ENCODE measurements at regions not wholly inside any gene's neighbourhood (a gene's known extent, or its start where the extent isn't known, plus 50 kb on each side); places are given as distances from the start of the nearest gene placed in this dataset.

DNA sequence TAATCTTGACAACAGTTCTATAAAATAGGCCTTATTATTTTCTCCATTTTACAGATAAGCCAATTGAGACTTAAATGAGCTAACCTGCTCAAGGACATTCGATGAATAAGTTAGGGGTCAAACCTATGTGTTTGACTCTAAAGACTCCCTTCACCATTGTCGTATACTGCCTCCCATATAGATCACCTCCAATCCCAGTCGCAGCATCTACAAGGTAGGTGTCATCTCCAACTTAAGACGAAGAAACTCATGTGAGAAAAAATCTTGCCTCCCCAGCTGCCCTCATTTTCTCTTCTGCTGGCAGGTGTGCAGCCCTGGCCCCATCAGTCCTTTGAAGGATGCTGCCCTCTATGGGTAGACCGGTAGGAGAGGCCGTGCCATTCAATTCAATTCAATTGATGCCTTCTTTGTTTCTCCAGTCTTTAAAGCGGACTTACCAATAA, 75.2 kb upstream of the SMARCA2 start:
- no peak overlapping the region for H3K27ac Mint-ChIP-seq
- no peaks in the 10 kb centered on the region for H3K36me3 Mint-ChIP-seq (ENCODE audit: low read depth)
- no peaks in the 10 kb centered on the region for H3K9me3 Mint-ChIP-seq
- H3K27me3 Mint-ChIP-seq (ENCODE audit: low read depth) = peaks cover 6% of the 10 kb centered on the region
- H3K4me3 Mint-ChIP-seq (ENCODE audit: low read depth) = no peak overlapping the region
- intact Hi-C loops (cut with micrococcal nuclease) = loop anchor here (5.0 kb wide), 1 partner anchor 147 kb away; no protein-coding TSS in a partner anchor
- no peaks in the 10 kb centered on the region for H3K4me1 Mint-ChIP-seq (ENCODE audit: low read depth)
- peak; percentile 12 for DNase-seq (ENCODE audit: low spot score)

DNA sequence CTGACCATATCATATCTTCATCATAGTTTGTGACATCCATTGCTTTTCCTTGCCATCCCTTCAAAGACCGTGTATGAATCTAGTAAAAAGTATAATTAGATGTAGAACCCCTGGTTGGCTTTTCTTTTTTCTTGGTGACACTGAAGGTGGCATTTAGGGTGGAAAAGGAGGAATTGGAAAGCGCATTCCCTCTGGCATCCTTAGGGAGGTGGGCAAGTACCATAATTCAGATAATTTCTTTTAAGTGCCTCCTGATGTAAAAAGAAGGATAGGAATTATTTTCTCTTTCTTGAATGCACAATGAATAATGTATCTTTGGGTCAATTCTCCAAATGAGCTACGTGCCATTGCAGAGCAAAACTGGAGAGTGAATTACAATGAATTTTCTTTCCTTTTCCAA, 73.2 kb upstream of the SMARCA2 start:
- Mint-ChIP-seq H3K36me3 (ENCODE audit: low read depth) (no peaks in the 10 kb centered on the region), H3K4me3 (ENCODE audit: low read depth) (no peak overlapping the region)
- intact Hi-C loops (cut with micrococcal nuclease) = loop anchor here (5.0 kb wide), 1 partner anchor 145 kb away; no protein-coding TSS in a partner anchor

DNA sequence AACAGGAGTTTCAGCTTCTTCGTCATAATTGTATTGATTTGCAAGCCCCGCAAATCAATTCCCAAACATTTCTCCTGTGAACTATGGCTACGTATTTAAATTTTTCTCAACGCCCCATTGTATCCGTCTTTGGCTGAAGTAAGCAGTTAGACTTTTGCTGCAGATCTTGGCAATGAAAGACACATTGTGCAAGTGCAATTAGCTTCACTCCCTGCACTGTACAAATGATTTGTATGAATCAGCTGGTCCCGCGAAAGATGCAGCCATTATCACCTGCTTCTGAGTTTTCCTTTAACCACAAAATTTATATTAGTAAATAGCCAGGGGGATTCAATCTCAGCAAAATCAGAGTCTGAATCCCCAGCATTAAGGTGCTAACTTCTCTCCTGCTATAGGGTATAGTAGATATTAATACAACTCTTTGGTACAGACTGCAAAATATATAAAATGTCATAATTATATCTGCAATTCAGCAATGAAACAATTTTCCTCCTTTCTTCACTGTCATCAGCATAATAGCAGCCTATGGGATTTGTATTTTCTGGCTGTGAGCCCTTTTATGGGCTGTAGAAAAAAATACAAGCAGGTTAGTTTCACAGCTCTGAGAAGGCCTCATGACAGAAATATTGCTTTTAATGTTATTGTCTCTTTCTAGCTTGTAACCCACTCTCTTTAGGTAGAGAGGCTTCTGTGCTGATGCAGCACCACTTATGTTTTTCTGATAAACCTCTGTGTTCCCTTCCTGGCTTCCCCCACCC, 68.4 kb upstream of the SMARCA2 start:
- H3K9me3 Mint-ChIP-seq = no peaks in the 10 kb centered on the region
- no peaks in the 10 kb centered on the region for H3K36me3 Mint-ChIP-seq (ENCODE audit: low read depth)
- no peak overlapping the region for H3K4me3 Mint-ChIP-seq (ENCODE audit: low read depth)
- DNase-seq (ENCODE audit: low spot score) = no peak
- H3K27ac Mint-ChIP-seq = no peak overlapping the region
- H3K4me1 Mint-ChIP-seq (ENCODE audit: low read depth) = no peaks in the 10 kb centered on the region
- intact Hi-C loops (cut with micrococcal nuclease) = no loop called here
- H3K27me3 Mint-ChIP-seq (ENCODE audit: low read depth) = peaks cover 15% of the 10 kb centered on the region

More for the DNA sequence above, 73.2 kb upstream of the SMARCA2 start:
- DNase-seq (ENCODE audit: low spot score) = no peak
- H3K27ac Mint-ChIP-seq = no peak overlapping the region
- no peaks in the 10 kb centered on the region for H3K4me1 Mint-ChIP-seq (ENCODE audit: low read depth)
- no peaks in the 10 kb centered on the region for H3K9me3 Mint-ChIP-seq
- H3K27me3 Mint-ChIP-seq (ENCODE audit: low read depth) = peaks cover 14% of the 10 kb centered on the region

DNA sequence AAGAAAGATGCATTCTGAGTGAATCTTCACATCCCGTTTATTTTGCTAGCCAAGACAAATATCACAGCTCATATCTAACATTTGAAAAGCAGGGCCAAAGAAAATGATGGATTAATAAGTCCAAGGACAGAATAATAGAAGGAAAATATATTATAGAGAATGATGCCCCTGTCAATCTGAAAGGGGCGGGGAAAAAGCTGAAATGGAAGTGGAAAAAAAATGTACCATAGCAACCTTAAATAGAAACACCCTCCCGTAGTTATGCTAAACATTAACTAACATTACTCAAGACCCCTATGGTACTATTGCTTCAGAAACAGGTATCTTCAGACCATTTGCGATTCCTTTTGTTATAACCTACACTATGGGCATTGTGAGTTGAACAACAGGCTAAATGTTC, 67.7 kb upstream of the SMARCA2 start:
- Mint-ChIP-seq H3K4me3 (ENCODE audit: low read depth) (no peak overlapping the region), H3K27ac (no peak overlapping the region), H3K9me3 (no peaks in the 10 kb centered on the region), H3K27me3 (ENCODE audit: low read depth) (peaks cover 15% of the 10 kb centered on the region), H3K36me3 (ENCODE audit: low read depth) (no peaks in the 10 kb centered on the region), H3K4me1 (ENCODE audit: low read depth) (no peaks in the 10 kb centered on the region)
- no peak for DNase-seq (ENCODE audit: low spot score)
- intact Hi-C loops (cut with micrococcal nuclease) = no loop called here

DNA sequence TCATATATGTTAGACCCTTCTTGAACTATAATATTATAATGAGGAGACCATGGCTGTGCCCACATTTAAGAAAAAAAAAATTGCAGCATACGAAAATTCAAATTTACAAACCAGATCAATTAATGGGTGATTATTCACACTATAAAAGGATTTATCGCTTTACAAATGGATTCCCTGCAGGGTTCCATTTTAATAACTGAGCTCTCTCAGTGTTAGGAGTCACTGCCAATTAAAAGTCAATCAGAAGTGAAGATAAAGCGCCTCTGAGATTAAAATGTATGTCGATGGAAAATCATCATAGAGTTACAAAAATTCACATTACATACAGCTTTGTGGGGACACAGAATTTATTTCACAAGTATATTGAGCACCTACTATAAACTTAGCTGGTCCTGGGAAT, 66.6 kb upstream of the SMARCA2 start:
- no peak overlapping the region for H3K27ac Mint-ChIP-seq
- H3K9me3 Mint-ChIP-seq = no peaks in the 10 kb centered on the region
- DNase-seq (ENCODE audit: low spot score) = no peak
- H3K27me3 Mint-ChIP-seq (ENCODE audit: low read depth) = peaks cover 16% of the 10 kb centered on the region
- no peaks in the 10 kb centered on the region for H3K36me3 Mint-ChIP-seq (ENCODE audit: low read depth)
- H3K4me1 Mint-ChIP-seq (ENCODE audit: low read depth) = no peaks in the 10 kb centered on the region
- intact Hi-C loops (cut with micrococcal nuclease) = no loop called here
- H3K4me3 Mint-ChIP-seq (ENCODE audit: low read depth) = no peak overlapping the region

DNA sequence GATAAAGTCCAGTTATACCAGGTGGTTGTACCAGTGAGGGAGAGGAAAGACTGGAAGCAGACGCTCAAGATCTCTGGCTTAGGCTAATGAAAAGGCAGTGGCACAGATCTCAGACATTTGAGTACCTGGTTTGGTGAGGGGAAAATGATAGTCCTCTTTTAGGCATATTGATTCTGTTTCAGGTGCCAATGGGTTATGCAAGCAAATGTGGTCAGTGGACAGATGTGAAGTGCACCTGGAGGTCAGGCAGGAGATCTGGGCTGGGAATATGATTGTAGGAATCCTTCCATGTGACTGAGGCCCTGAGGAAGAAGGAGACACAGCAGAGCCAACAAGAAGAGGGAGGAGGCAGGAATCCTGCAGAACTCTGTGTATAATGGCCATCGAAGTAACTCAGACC, 63.7 kb upstream of the SMARCA2 start:
- Mint-ChIP-seq H3K27ac (no peak overlapping the region), H3K27me3 (ENCODE audit: low read depth) (peaks cover 24% of the 10 kb centered on the region), H3K9me3 (no peaks in the 10 kb centered on the region), H3K4me1 (ENCODE audit: low read depth) (no peaks in the 10 kb centered on the region), H3K36me3 (ENCODE audit: low read depth) (no peaks in the 10 kb centered on the region), H3K4me3 (ENCODE audit: low read depth) (no peak overlapping the region)
- intact Hi-C loops (cut with micrococcal nuclease) = no loop called here
- no peak for DNase-seq (ENCODE audit: low spot score)

DNA sequence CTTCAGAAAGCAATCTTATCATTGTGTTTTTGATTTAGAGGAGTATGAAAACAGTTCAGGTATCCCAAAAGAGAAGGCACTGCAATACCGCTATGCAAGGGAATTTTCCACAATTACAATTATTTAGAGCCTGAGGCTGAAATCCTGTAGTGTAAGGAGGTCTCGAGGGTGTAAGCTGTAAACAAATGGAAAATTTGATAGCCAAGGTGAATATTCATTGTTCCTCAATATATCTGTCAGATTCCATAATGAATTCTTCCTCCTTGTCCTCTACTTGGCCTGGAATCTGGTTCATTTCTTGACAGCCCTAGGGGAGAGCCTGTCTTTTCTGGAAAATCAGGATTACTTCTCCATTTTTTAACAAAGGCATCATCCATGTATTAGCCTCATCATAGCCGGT, 63.1 kb upstream of the SMARCA2 start:
- Mint-ChIP-seq H3K36me3 (ENCODE audit: low read depth) (no peaks in the 10 kb centered on the region), H3K4me1 (ENCODE audit: low read depth) (no peaks in the 10 kb centered on the region), H3K9me3 (no peaks in the 10 kb centered on the region), H3K27ac (no peak overlapping the region), H3K4me3 (ENCODE audit: low read depth) (no peak overlapping the region), H3K27me3 (ENCODE audit: low read depth) (peaks cover 23% of the 10 kb centered on the region)
- DNase-seq (ENCODE audit: low spot score) = no peak
- intact Hi-C loops (cut with micrococcal nuclease) = no loop called here

DNA sequence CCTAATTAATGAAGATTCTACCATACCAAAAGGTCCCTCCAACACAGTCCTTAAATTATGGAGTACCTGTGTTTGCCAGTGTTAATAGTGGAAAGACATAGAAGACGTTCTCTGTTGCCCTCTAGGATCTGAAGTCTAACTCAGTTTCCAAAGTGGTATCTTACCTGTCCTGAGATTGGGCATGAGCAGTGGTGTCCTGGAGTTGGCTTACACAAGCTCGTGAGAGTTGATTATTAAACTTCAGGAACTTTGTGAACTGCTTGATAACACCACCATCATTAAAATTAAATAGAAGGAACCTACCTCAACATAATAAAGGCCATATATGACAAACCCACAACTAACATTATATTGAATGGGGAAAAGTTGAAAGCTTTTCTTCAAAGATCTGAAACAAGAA, 60.9 kb upstream of the SMARCA2 start:
- H3K9me3 Mint-ChIP-seq = no peaks in the 10 kb centered on the region
- DNase-seq (ENCODE audit: low spot score) = no peak
- H3K27me3 Mint-ChIP-seq (ENCODE audit: low read depth) = peaks cover 21% of the 10 kb centered on the region
- intact Hi-C loops (cut with micrococcal nuclease) = no loop called here
- H3K27ac Mint-ChIP-seq = no peak overlapping the region
- H3K4me1 Mint-ChIP-seq (ENCODE audit: low read depth) = no peaks in the 10 kb centered on the region
- no peaks in the 10 kb centered on the region for H3K36me3 Mint-ChIP-seq (ENCODE audit: low read depth)
- H3K4me3 Mint-ChIP-seq (ENCODE audit: low read depth) = no peak overlapping the region

DNA sequence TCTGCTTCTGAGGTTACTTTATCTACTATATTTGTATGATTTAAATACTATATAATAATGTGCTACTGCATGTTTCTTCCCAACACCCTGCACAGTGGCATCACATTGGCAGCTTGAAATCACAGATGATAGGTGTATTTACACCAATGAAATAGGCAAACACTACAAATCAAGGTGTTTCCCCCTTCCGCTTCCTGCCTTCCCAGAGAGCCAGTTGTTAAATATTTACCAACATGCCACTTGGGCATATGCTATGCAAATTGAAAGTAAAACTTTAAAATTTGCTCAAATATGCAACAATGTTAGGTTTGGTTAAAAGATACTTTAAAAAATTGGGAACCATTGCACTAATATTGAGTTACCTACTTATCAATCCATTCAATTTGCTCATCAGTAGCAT, 58.2 kb upstream of the SMARCA2 start:
- peaks cover 25% of the 10 kb centered on the region for H3K27me3 Mint-ChIP-seq (ENCODE audit: low read depth)
- no peaks in the 10 kb centered on the region for H3K4me1 Mint-ChIP-seq (ENCODE audit: low read depth)
- H3K9me3 Mint-ChIP-seq = no peaks in the 10 kb centered on the region
- intact Hi-C loops (cut with micrococcal nuclease) = no loop called here
- DNase-seq (ENCODE audit: low spot score) = no peak
- no peak overlapping the region for H3K27ac Mint-ChIP-seq
- no peaks in the 10 kb centered on the region for H3K36me3 Mint-ChIP-seq (ENCODE audit: low read depth)
- H3K4me3 Mint-ChIP-seq (ENCODE audit: low read depth) = no peak overlapping the region

DNA sequence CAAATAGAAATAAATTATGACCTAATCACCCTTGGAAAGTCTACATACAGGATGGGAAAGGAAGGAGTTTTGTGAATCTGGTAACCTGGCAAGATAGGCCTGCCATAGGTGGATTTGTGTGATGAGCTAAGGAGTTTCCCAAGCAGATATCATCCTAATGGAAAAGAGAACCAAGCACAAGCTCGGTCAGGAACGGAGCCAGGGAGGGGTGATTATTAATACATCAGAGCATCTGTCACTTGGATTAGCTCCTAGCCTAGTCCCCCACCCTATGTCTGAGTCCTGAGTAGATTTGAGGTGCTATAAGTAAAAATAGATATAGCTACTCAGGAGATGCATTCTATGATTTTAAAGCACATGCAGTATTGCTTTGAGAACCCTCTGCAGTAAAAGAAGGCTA, 57.3 kb upstream of the SMARCA2 start:
- no peak overlapping the region for H3K27ac Mint-ChIP-seq
- no peaks in the 10 kb centered on the region for H3K9me3 Mint-ChIP-seq
- no peak overlapping the region for H3K4me3 Mint-ChIP-seq (ENCODE audit: low read depth)
- no peak for DNase-seq (ENCODE audit: low spot score)
- intact Hi-C loops (cut with micrococcal nuclease) = no loop called here
- H3K4me1 Mint-ChIP-seq (ENCODE audit: low read depth) = no peaks in the 10 kb centered on the region
- H3K27me3 Mint-ChIP-seq (ENCODE audit: low read depth) = peaks cover 25% of the 10 kb centered on the region
- no peaks in the 10 kb centered on the region for H3K36me3 Mint-ChIP-seq (ENCODE audit: low read depth)

DNA sequence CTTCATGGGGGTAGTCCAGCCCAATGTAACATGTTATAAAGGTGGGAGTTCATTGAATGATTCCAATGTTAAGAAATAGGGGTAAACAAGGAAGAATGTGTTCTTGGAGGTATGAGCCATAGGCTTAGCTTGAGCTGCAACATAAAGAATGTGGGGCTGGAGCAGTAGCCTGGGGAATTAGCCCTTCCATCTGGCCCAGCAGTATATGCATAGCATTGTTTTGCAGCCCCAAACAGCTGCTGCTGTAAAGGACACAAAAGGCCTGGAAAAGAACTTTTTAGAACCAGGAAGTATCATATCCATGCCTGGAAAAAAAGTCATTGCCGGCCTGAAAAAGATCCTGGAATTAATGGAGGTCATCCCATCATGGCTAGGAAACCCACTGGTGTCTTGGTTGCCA, 55.8 kb upstream of the SMARCA2 start:
- no peak for DNase-seq (ENCODE audit: low spot score)
- peaks cover 16% of the 10 kb centered on the region for H3K27me3 Mint-ChIP-seq (ENCODE audit: low read depth)
- H3K4me3 Mint-ChIP-seq (ENCODE audit: low read depth) = no peak overlapping the region
- intact Hi-C loops (cut with micrococcal nuclease) = no loop called here
- no peaks in the 10 kb centered on the region for H3K36me3 Mint-ChIP-seq (ENCODE audit: low read depth)
- H3K9me3 Mint-ChIP-seq = no peaks in the 10 kb centered on the region
- H3K27ac Mint-ChIP-seq = no peak overlapping the region
- no peaks in the 10 kb centered on the region for H3K4me1 Mint-ChIP-seq (ENCODE audit: low read depth)

DNA sequence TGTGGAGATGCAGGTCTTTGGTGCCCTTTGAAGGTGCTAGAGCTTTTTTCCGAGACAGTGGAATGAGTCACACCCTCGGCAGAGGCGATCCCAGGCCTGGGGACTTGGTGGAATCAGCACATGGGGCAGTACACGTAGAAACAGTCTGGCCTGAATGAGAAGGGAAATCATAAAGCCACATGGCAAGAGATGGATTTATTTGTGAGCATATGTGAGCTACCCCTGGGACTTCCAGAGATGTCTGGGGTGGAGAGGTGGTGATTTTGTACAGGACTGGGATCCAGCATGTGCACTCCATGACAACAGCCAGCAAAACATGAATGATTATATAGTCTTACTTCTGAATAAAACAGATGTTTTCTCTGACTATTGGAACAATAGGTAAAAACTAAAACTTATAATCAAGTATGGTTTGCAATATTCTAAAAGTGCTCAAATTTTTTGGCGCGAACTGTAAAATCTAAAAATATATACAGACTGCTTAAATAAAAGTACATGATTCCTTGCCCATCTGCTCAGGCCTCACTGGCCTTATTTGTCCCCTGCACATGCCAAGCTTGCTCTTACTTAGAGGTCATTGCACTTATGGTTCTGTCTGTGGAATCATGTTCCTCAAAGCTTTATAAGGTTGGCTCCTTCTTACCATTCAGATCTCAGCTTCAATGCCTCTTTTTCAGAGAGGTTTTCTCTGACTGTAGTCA, 54.7 kb upstream of the SMARCA2 start:
- intact Hi-C loops (cut with micrococcal nuclease) = no loop called here
- no peak overlapping the region for H3K4me3 Mint-ChIP-seq (ENCODE audit: low read depth)
- no peaks in the 10 kb centered on the region for H3K9me3 Mint-ChIP-seq
- H3K27me3 Mint-ChIP-seq (ENCODE audit: low read depth) = peaks cover 10% of the 10 kb centered on the region
- DNase-seq (ENCODE audit: low spot score) = no peak
- no peaks in the 10 kb centered on the region for H3K36me3 Mint-ChIP-seq (ENCODE audit: low read depth)
- H3K27ac Mint-ChIP-seq = no peak overlapping the region
- H3K4me1 Mint-ChIP-seq (ENCODE audit: low read depth) = no peaks in the 10 kb centered on the region

DNA sequence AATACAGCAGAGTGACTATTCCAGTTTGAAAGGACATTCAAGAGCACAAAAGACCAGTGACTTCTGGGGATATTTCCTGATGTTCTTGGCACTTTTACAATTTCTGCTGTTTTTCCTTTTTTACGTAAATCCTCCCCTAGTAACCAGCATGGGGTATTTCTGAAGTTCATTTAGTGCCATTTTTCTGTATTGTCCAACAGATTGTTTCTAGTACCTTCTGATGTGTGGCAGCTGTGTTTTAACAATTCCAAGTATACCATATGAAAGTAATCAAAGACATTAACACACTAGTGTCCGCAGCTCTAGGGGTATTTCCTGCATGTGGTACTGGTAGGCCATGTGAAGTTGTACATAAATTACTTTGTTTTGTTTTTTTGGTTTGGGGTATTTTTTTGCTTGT, 53.0 kb upstream of the SMARCA2 start:
- no peaks in the 10 kb centered on the region for H3K9me3 Mint-ChIP-seq
- H3K4me3 Mint-ChIP-seq (ENCODE audit: low read depth) = no peak overlapping the region
- intact Hi-C loops (cut with micrococcal nuclease) = no loop called here
- peaks cover 10% of the 10 kb centered on the region for H3K27me3 Mint-ChIP-seq (ENCODE audit: low read depth)
- H3K27ac Mint-ChIP-seq = no peak overlapping the region
- DNase-seq (ENCODE audit: low spot score) = no peak
- no peaks in the 10 kb centered on the region for H3K4me1 Mint-ChIP-seq (ENCODE audit: low read depth)
- no peaks in the 10 kb centered on the region for H3K36me3 Mint-ChIP-seq (ENCODE audit: low read depth)

Data from activated T-helper 2 cell treated with anti-CD3 and anti-CD28 coated beads, Interferon-gamma antibody, Interleukin-2, Interleukin-4, amounts not matched to agents 10 μg/mL and 5 μg/mL and 100 μg/mL, durations not matched to agents 14 hours and 24 hours and 36 hours (primary cell).